Jurkat, Clone E6-1 (cell line): ENCODE measurements at regions not wholly inside any gene's neighbourhood (a gene's known extent, or its start where the extent isn't known, plus 50 kb on each side); places are given as distances from the start of the nearest gene placed in this dataset.
"Not testable (repeated sequence)": the region's sequence is repeated elsewhere in the genome, so short reads cannot be mapped to it uniquely, and the experiment has no call there.

Source experiments
- DNase-seq: peaks from one replicate; pipeline ENCODE4 v3.0.0-alpha.2; 2011; ENCODE audit warnings: low read depth, low spot score
- H3K4me3 ChIP-seq: 2 replicates; pipeline ENCODE4 v1.5.1; 2011; ENCODE audit warnings: mild to moderate bottlenecking, low read length, control low read depth, moderate library complexity

DNA sequence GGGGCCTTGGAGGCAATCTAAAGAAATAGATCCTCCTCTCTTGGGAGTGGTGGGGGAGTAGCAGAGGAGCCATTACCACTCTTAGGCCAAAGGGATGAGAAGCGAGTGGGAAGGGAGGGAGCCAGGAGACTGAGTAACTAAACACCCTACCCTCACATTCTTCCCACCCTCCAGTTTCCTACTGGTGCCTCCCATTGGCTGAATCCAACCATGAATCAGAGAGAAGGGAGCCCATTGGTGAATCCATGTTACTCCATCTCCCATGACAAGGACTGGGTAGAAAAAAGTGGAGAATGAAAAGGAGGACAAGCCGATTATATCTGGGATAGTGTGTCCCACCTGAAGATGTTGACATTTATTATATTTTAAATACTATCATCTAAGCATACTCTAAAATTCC lies 76.8 kb upstream of the LHX5 start:
- H3K4me3 ChIP-seq: no peak overlapping the region
- DNase-seq: no peak

GRCh38 chr12:113546916-113547863 lies 75.5 kb upstream of the LHX5 start:
- DNase-seq: no peak
- no peak overlapping the region for H3K4me3 ChIP-seq

DNA sequence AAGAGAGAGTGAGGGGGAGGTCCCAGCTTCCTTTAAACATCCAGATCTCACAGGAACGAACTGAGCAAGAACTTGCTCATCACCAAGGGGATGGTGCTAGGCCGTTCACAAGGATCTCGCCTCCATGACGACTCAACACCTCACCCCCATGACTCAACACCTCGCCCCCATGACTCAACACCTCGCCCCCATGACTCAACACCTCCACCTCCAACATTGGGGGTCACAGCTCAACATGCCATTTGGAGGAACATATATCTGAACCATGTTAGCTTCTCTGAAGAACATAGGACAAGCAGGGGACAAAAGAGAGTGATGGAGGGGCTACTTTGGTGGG lies 66.0 kb upstream of the LHX5 start:
- no peak overlapping the region for H3K4me3 ChIP-seq
- no peak for DNase-seq

DNA sequence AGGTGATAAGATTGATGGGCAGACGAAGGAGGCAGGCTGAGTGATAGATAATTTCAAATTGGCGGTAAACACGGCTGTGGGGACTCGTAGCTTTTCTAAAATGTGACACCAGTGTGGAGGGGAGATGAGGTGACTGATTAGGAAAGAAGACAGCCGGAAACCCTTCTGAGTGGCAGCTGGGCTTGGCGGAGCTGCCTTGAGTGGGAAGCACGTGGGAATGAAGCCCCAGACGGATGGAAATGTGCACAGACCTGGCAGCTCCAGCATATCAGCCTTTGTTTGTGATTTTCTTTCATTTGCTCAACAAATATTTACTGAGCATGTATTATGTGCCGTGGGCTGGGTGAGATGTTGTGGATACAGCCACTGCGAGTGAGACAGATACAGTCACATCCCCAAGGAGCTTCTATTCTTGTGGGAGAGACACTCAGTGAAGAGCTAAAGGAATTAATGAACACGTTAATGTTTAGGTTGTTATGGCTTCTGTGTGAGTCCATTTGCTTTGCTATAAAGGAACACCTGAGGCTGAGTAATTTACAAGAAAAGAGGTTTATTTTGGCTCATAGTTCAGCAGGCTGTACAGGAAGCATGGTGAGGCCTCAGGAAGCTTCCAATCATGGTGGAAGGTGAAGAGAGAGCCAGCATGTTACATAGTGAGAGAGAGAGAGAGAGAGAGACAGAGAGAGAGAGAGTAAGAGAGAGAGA lies 65.5 kb upstream of the LHX5 start:
- no peak for DNase-seq

DNA sequence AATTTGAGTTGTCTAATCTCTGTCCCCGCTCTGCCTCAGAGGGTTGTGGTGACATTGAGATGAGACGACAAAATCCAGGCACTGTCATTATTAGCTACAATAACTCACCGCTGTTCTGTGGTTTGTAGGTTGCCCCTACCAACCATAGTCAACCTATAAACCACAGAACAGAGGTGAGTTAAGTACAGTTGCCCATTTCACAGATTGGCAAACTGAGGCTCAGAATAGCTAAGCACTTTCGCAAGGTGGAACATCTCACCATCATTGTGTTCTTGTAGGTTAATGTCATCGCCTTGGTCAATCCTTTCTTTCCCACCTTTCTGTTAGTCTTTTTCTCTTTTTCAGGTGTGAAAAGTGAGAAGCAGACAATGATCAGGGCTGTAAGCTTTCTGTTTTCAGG lies 63.4 kb upstream of the LHX5 start:
- H3K4me3 ChIP-seq: no peak overlapping the region
- no peak for DNase-seq

More for the DNA sequence above, 65.5 kb upstream of the LHX5 start:
- H3K4me3 ChIP-seq: no peak overlapping the region

- no peak for DNase-seq
- no peak overlapping the region for H3K4me3 ChIP-seq
Observed at GRCh38 chr12:113534555-113534954, 62.9 kb upstream of the LHX5 start.

DNA sequence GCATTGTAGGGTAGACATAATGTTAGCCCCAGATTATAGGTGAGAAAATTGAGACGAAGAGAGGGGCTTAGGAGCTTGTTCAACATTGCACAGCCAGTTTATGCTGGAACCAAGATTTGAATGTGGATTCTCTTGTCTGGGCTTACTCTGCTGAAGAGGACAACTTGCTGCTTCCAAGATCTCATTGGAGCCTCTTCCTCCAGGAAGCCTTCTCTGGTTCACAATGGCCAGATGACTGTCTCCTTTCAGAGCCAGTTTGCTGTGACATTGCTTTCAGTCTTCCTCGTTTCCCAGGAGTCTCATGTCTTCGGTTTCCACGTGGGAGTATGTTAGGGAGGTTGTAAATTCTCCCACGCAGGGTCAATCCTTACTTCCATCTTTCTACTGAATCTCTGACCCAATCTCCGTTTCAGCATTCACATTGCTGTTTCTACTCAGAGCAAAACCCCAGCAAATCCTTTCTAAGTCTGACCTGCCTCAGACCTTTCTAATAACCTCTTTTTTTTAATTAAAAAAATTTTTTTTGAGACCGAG lies 62.2 kb upstream of the LHX5 start:
- no peak overlapping the region for H3K4me3 ChIP-seq
- no peak for DNase-seq

GRCh38 chr12:113532292-113532691 lies 60.6 kb upstream of the LHX5 start:
- DNase-seq: no peak
- H3K4me3 ChIP-seq: no peak overlapping the region

- not testable (repeated sequence) for DNase-seq, H3K4me3 ChIP-seq
Observed at GRCh38 chr12:113531073-113531472, 59.4 kb upstream of the LHX5 start.

GRCh38 chr12:113528606-113529293 lies 57.1 kb upstream of the LHX5 start:
- no peak for DNase-seq
- no peak overlapping the region for H3K4me3 ChIP-seq

GRCh38 chr12:113525066-113525465 lies 53.4 kb upstream of the LHX5 start:
- DNase-seq: no peak
- no peak overlapping the region for H3K4me3 ChIP-seq

GRCh38 chr12:113524495-113524894 lies 52.8 kb upstream of the LHX5 start:
- no peak for DNase-seq
- H3K4me3 ChIP-seq: no peak overlapping the region

DNA sequence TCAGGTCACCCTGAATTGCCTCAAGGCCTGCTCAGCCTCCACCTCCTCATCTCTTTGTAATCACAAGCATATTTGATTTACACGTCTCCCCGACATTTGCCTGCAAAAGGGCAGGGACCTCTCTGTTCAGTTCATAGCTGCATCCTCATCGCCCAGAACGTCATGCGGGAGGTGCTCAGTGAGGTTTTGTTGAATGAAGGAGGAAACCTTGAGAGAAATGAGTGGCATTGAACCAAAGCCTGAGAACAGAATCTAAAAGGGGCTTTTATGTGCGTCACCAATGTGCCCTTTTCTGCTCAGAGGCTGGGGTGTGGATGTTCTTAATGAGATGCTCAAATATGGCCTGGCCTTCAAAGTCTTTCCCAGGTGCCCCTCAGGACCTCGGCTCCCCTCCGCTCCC lies 50.0 kb upstream of the LHX5 start:
- no peak for DNase-seq
- H3K4me3 ChIP-seq: no peak overlapping the region
